Left renal pelvis (tissue), 4 donors: ENCODE measurements at regions not wholly inside any gene's neighbourhood (a gene's known extent, or its start where the extent isn't known, plus 50 kb on each side); places are given as distances from the start of the nearest gene placed in this dataset.

Experiments
- DNase-seq, 4 donors: peaks; one replicate each; pipeline ENCODE4 v3.0.0-alpha.2; 2013; ENCODE audit warnings: low read depth in 4 of 4, low spot score in 3 of 4

DNA sequence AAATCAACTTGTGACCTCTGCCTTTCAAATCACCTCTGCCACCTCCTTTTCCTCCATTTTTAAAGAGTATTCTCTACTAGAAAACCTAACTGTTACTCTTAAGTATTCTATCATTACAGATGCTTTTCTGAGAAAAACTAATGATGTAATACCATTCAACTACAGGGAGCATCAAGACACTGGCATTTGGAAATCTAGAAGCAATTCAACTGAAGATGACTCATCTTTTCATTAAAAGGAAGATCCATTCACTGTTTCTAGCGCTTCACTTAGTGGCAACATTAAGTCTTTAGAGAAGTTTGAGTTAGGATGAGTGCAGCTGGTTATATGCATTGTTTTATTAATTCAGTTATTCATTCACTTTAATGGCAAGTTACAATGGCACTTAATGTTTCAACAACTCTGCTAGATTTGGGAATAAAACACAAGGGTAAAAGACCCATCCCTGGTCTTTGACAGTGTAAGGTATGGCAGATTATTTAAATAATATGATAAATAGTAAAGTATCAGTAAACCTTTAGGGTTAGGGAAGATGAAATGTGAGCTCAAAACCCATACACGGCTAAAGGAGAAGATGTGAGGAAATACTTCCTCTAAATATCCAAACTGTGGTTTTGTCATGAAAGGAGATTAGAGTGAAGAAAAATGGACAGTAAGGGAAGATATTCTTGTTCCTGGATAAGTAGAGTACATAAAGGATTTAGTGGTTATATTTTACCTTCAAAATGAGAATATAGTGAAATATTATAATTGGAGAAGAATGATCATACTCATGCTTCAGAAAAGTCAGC lies 61.7 kb downstream of the KCNJ2 start:
- no peak for DNase-seq

GRCh38 chr17:70232466-70232865 lies 63.1 kb downstream of the KCNJ2 start:
- no peak for DNase-seq

- DNase-seq: no peak
These were observed 65.9 kb downstream of the KCNJ2 start for GRCh38 chr17:70235252-70235651.

DNA sequence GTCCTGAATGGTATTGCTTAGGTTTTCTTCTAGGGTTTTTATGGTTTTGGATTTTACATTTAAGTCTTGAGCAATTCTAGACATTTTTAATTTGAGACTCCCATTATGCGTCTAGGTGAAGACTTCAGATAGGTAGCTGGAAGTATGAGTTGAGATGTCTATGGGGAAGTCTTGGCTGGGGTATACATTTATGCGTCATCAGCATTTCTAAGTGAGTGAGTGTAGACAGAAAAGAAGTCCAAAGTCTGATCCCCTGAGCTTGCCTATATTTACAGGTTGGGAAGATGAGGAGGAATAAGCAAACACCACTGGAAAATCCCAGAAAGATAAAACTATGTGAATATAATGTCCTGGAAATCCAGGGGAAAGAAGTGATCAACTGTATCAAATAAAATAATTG lies 68.9 kb downstream of the KCNJ2 start:
- DNase-seq: no peak

- no peak for DNase-seq
These were observed 69.3 kb downstream of the KCNJ2 start for GRCh38 chr17:70238646-70239045.

GRCh38 chr17:70239391-70239826 lies 70.1 kb downstream of the KCNJ2 start:
- no peak for DNase-seq

GRCh38 chr17:70241071-70241470 lies 71.7 kb downstream of the KCNJ2 start:
- no peak for DNase-seq

DNA sequence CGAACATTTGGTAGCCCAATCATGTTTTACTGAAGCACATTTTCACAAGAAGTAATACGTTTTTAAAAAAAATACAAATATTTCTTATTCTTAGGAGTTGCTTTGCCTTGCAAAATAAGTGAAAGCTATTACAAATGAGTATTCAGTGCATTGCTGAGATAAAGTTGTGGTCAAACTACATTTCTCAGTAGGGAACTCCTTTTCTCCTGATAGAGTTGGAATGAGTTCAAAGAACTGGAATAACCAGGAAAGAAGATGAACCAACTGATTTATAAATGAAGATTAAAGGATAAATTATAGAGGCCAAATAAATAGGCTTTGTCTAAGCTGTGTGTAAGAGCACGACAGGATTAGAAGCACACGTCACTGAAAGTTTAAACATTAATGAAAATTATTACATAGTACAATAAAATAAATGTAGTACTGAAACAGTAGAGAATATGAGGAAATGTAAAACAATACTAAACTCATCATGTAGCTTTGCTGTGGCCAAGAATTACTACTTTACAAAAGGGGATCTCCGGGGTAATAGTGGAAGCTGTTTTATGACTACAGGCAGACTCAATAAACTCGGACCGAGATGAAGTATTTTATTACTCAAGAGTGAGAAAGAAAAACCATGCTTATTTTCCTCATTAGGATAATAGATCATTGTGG lies 73.6 kb downstream of the KCNJ2 start:
- DNase-seq: no peak

DNA sequence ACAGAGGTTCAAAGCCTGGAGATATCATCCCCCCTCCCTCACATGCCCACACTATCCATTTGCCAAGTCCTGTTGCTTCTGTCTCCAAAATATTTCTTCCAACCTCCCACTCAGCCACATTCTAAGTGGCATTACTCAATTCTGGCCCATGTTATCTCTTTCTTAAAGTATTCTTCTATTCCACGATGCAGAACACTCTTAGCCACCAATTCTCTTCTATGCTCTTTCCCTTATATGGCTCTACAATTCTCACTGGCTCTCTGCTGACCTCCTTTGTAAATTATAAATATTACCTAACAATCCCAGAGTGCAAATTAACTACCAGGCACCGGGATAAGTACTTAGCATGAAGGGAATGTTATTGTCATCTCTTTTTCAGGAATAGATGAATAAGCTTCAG lies 82.4 kb downstream of the KCNJ2 start:
- DNase-seq: no peak

DNA sequence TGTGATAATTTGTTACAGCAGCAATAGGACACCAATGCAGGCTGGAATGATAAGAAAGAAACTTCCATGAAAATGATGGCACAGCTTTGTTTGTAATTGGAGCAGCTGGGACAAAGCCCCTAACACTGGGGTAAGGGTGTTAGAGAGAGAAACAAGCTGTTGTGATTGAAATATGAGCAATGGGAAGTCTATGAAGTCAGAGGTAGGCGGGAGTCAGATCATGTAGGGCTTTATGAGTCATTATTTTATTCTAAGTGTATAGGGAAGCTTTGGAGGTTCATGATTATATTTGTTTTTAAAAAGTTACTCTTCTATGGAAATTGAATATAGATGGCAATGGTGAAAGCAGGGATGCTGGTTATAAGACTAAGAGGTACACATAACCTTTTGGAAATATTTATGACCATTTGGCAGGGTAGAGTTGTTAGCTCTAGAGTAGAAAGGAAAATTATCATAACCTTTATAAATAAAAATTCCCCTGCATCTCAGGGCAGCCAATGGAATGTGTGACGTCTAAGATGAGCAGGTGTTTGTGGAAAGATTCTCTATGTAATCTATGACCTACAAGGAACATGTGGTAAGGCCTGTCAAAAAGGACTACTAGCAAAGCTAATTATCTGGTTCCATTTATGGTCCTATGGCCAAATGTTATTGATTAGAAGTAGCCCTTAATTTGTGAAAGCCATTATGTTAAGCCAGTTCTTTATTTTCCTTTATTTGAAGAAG lies 85.6 kb downstream of the KCNJ2 start:
- no peak for DNase-seq

DNA sequence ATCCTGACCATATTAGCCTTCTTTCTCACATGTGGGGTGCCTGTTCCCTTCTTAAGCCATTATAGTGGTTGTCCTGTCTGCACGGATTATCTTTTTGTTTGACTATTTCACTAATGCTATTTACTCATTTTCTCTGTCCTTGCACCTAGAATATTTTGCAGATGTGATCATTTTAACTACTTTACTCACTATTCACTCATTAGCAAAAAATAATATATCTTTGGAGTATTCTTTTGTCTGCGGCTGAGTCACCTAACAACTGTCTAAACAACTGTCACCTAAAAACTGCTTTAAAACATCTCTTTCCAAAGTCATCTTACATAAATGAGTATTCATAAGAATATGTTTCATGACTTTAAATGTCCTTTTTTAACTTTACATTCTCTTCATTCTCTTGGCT lies 87.4 kb downstream of the KCNJ2 start:
- no peak for DNase-seq

DNA sequence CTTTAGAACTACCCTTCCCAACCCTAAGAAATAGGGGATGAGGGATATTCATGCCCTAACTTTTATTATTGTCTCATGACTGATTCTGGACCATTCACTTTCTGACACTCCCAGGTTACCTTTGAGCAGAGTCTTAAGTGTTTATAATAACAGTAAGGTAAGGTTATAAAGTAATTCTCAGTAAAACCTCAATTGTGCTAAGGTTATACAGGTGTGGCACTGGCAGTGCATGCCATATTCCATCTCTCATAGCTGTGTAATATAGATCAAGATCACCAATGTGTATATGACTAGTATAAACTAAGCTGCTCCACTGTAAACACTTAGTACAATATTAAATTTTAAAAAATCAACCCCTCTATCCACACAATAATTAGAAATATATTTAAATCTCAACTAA lies 89.1 kb downstream of the KCNJ2 start:
- DNase-seq: no peak

DNA sequence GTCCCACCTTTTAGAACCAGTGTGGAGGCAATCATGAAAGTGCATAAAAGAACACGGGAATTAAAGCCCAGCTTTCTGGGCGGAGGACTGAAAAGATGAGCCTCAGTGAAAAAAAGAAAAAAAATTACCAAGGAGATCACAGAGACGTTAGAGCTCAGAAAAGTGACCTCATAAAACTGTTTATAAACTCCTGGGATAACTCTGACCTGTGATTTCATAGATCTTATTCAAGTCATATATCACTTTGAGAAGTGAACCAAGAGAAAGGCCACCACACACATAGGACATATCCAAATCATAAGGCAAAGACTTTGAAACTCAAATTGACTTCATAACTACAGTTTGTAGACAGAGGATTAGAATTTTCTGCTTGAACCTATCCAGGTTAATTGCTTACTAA lies 90.1 kb downstream of the KCNJ2 start:
- DNase-seq: no peak

DNA sequence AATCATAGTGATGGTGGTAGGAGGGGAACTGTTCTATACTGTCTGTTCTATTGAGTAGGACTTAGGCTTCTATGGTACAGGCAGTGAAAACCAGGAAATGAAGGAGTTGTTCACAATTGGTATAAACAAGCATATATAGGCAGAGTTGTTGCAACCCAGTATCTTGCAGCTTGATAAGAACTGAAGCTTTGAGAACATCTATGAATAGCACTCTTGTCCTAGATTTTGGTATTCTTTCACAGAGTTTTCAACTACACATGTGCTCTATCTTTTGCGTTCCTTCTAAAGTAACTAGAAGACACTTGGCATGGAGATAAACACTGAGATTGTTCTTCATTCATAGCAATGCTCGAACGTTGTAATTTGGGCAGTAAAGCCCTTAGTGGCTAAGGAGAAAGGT lies 91.8 kb downstream of the KCNJ2 start:
- no peak for DNase-seq

DNA sequence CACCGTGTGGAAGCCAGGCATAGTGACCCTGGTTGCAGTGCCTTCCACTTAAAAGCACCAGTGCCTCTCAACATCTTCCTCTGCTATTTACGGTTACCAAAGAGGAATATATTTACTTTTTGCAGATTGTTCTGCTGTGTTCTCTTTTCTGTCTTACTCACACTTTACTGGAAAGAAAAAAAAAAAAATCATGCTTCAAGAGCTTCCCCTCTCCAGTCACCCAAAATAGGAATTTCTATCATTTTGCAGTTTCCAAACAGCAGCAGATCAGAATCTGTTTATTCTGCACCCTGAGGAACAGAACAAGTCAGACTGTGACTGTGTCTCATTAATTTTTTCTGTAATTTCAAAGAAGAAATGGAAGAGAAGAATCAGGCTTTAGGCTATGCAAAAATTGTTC lies 96.1 kb downstream of the KCNJ2 start:
- DNase-seq: no peak

- no peak for DNase-seq
These were observed 97.1 kb downstream of the KCNJ2 start for GRCh38 chr17:70266394-70266793.

GRCh38 chr17:70268383-70268782 lies 99.1 kb downstream of the KCNJ2 start:
- DNase-seq: no peak

DNA sequence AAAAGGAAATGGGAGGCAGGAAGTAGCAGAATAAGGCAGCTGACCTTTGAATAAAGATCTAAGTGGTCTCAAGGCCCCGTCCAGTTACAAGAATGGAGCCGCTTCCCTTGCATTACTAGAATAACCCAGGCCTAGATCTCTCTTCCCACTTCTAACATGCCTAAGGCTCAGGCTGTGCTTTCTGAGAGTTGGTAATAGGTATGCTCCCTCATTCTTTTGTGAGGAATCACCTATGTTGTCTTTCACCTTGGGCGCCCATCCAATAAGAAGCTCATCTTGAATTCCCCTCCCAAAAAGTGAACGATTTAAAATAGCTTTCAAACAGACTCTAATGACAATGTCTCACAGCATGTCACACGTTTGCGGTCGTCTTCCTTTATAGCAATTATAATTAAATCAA lies 101.2 kb downstream of the KCNJ2 start:
- no peak for DNase-seq

- no peak for DNase-seq
These were observed 101.9 kb downstream of the KCNJ2 start for GRCh38 chr17:70271200-70271599.

GRCh38 chr17:70271672-70272071 lies 102.3 kb downstream of the KCNJ2 start:
- DNase-seq: no peak

DNA sequence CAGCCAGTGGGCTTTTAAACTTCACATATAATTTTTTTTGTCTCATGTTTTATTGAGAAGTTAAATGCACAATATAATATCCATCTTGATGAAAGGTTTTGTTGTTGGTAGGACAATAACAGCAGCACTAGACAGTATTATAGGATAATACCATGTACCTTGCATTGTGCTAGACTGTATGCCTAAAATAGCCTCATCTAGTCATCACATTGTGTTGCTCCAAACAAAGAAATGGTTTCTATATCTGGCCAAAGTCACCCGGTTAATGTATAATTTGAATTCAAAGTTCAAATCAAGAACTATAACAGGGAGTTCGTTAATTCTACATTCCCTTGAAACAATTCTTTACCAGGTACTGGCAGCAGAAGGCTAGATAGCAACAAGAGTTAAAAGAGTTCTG lies 104.9 kb downstream of the KCNJ2 start:
- DNase-seq: no peak

GRCh38 chr17:70276906-70277305 lies 107.6 kb downstream of the KCNJ2 start:
- no peak for DNase-seq
